GM18867 (cell line): ENCODE measurements at regions not wholly inside any gene's neighbourhood (a gene's known extent, or its start where the extent isn't known, plus 50 kb on each side); places are given as distances from the start of the nearest gene placed in this dataset.
A peak's percentile ranks its signal among the peaks of the same experiment; 100 is the strongest.
"Not testable (repeated sequence)": the region's sequence is repeated elsewhere in the genome, so short reads cannot be mapped to it uniquely, and the experiment has no call there.

Experiments
- ATAC-seq: cut with Tn5 transposase; IDR thresholded peaks from one replicate; pipeline ENCODE4 v1.9.1; 2021; ENCODE audit warnings: mild to moderate bottlenecking, moderate library complexity; ENCODE audit not compliant: unreplicated experiment

DNA sequence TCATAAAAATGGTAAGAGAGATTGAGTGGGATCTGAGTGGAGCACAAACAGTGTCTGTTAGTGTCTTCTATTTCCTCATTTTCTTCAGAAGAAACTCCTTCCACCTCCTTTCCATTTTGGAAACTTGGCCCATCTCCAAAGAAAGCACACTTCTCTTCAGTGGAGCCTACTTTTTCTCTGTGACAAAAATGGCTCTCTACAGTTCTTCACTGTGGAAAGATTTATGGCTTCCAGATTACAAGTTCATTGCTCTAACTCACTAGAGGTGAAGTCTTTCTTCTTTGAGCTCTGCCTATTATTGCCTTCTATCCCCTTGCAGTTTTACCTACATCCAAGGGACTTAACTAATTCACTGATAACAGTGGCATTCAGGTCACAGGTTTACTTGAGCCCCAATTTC is 325.8 kb downstream of the ANTXR2 start:
- no peak for ATAC-seq

DNA sequence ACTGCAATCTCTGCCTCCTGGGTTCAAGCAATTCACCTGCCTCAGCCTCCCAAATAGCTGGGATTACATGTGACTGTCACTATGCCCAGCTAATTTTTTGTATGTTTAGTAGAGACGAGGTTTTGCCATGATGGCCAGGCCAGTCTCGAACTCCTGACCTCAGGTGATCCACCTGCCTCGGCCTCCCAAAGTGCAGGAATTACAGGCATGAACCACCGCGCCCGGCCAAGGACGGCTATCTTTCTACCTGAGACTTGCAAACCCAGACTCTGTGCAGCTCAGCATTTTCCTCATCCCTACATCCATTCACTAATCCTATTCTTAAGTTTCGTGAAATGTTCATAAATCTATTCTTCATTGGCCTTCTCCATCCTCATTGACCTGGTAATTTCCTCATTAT is 330.0 kb downstream of the ANTXR2 start:
- ATAC-seq = no peak

DNA sequence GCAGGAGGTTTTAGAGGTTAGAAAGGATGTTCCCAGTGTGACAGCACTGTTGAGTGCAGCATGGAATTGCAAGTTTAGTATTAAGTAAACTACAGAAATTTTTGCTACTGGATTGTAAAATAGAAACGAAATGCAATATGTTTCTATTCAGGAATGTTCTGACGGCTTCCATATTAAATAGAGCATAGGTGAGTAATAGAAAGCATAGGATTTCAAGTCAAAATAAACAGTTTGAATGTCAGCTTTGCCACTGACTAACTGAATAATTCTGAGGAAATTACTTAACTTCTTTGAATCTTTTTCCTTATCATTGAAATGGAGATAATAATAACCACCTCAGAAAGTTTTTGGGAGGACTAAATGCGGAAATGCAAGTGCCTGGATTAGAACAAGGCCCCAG is 331.9 kb upstream of the GK2 start:
- ATAC-seq = no peak

DNA sequence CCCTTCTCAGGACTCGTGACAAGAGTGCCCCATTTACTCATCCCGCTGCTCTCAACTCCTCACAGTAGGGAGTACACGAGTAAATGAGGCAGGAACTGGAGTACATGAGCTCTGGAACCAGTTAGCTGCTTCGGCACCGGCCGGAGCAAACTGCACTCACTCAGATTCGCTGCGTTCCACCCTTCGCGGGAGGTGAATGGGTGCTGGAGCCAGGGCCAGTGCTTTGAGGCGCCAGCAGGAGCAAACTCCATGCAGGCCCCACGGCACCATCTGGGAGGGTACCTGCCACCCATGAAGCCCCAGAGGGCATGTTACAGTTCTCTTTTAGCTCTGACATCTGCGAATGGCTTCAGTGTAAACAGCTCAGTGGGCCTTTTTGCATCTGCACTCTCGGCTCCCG is 315.5 kb upstream of the GK2 start:
- no peak for ATAC-seq

DNA sequence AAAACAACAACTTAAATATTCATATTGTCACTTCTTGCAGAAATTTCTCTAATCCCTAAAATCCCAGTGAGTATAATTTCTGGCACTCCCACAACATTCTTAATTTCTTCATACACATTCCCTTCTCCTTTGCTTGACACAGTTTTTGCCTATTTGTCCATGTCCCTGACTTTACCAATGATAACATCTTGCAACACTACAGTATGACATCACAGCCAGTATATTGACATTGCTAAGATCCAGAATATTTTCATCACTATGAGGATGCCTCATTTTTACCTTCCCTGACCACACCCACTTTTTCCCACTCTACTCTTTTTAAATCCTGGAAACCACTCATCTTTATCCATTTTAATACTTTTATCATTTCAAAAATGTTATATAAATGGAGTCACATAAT is 292.3 kb upstream of the GK2 start:
- ATAC-seq = no peak

DNA sequence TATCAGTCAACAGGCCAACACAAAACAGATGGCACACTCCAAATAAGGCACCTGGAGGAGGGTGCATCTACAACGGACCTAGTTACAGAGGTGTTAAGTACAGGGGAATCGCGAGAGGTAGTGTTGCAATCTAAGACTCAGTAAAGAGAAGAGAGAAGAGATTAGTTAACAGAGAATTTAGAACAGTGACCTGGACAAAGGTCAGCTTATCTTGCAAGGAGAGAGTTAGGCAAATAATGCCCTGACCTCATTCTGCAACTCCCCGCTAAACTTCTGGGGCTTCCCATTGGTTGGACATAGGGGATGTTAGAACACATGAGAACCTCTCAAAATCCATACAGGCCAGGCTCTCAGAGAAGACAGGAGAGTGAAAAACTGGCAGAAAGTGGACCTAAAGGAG is 289.4 kb upstream of the GK2 start:
- ATAC-seq = no peak

DNA sequence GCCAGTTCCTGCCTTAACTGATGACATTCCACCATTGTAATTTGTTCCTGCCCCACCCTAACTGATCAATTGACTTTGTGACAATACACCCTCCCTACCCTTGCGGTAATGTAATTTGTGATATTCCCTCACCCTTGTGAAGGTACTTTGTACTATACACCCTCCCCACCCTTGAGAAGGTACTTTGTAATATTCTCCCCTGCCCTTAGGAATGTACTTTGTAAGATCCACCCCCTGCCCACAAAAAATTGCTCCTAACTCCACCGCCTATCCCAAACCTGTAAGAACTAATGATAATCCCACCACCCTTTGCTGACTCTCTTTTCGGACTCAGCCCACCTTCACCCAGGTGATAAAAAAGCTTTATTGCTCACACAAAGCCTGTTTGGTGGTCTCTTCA is 288.5 kb upstream of the GK2 start:
- not testable (repeated sequence) for ATAC-seq

DNA sequence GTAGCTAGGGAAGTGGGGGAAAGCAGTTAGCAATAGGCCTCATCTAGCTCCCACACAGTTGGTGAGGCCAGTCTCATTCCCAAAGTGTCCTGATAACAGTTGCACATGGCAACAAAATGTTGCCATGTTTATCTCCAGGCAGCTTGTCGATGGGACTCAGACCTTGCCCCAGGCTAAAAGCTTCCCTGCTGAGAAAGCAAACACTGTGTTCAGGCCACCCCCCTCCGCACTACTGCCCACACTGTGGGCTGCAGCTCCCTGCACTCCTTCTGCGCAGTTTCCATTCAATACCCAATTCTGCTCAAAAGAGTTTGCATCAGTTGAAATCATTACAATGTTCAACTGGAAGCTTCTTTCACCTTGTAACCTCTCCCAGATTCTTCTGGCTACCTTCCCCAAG is 287.8 kb upstream of the GK2 start:
- no peak for ATAC-seq

DNA sequence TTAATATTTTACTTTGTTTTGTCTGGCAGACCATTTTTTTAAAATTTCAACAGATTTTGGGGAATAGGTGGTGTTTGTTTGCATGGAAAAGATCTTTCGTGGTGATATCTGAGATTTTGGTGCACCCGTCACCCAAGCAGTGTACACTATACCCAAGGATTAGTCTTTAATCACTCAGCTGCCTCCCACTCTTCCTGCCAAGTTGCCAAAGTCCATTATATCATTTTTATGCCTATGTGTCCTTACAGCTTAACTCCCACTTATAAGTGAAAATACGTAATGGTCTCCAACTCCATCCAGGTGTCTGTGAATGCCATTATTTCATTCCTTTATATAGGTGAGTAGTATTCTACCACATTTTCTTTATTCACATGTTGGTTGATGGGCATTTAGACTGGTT is 281.7 kb upstream of the GK2 start:
- no peak for ATAC-seq

DNA sequence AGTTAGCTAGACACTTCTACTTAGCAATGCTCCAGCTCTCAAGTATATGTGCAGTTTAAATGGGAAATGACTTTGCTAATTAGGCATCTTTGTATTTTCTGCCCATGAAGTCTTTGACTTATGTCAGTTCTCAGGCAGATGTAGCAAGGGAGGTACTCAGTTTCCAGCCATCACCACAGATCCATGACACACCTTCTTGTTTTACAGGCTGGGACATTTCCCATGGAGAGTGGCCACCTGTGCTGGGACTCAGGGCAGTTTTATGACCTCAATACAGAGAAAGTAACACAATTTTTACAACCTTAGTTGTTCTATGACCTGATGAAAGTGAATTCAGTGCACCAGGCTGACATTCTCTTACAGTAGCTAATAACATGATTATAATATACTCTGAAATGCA is 280.7 kb upstream of the GK2 start:
- ATAC-seq = no peak

DNA sequence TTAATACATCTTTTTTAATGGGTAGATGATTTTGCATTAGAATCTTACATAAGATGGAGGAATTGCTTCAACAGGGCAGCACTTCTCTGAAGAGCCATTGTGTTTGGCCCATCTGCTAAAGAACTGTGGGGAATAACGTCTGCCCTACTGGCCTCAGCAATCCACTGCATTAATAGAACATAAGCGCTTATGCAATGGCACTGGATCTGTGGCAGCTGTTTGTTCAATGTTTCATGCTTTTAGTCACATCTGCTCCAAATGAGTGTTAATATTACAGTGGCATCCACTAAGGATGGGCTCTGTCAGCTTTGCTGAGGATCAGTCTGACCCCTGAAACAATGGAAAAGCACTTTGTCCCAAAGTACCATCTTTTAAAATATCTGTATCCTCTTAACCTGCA is 279.0 kb upstream of the GK2 start:
- no peak for ATAC-seq

DNA sequence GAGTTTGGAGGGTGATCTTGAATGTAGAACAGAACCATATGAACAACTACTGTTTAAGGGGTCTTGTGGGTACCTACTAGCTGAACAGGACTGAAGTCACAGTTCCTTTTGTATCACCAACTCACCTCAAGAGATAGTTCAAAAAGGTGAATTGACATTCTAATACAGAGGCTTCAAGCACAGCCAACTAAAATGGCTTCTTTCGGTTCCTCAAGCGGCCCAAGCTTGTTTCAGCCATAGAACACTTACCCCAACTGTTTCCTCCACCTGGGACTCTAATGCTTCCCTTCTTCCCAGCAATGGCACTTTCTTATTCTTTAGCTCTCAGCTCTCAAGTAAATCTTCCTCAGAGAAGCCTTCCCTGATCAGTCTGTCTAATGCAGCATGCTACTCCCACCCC is 277.5 kb upstream of the GK2 start:
- ATAC-seq = peak; percentile 61

DNA sequence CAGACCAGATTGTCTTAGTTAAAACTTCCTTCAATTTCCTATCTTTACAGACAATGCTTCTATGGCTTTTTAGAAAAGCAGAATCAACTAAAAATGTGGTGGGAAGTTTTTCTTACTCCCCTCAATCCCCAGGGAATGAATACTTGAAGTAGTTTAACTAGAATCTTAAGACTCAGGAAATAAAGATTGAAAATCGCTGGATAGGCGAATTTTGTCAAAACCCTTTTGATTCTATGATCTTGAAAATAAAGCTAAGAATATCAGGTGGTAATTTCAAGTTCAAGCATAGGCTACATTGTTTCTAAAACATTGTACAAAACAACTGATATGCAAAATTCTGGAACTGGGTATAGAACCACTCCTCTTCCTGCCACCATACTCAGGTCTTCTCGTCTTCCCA is 276.5 kb upstream of the GK2 start:
- ATAC-seq = no peak

DNA sequence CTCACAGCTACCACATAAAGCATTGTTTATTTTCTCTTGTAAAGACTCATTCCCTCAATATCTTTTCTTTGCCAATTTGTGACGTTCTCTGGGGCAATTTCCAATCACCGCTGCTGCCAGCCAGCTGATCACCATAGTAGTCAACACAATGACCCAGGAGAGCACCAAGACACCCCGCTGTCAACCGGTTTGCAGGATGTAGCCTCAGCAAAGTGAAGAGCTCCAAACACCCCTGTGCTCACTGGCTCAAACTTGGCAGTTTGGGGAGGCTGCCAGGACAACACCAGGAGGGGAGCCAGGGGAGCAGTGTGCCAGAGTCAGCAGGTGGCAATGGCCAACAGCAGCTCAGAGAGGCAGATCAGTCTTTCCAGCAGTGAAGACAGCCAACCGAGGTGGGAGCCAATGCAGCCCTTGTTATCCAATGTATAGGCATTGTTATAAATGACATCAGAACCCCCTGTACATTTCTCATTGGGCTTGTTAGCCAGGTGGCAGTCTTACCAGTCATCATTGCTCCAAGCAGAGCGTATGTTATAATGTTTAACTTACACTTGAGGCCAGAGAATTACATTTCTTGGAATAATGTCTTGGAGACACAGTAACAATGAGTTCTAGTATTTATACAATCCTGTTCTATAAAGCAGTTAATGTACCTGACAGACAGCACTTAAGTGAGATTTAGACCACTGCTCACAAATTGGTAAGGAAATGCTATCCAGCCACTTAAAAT is 274.9 kb upstream of the GK2 start:
- ATAC-seq = no peak

DNA sequence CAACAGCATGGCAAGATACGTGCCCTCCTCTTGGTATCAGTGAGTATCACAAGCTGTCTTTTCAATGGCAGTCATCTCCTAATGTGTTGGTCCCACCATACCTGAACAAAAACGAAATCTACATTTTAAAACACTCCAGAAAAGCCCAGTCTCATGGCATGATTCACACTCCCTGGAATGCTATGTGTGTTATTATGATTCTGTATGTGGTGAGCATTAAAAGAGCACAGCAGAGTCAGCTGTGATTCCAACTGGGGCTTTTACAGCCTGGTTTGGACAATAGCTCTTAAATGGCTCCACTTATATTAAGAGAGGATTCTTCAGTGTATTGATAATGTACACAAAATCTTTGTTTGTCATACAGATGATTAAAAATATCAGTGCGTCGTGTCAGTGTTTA is 274.1 kb upstream of the GK2 start:
- no peak for ATAC-seq

DNA sequence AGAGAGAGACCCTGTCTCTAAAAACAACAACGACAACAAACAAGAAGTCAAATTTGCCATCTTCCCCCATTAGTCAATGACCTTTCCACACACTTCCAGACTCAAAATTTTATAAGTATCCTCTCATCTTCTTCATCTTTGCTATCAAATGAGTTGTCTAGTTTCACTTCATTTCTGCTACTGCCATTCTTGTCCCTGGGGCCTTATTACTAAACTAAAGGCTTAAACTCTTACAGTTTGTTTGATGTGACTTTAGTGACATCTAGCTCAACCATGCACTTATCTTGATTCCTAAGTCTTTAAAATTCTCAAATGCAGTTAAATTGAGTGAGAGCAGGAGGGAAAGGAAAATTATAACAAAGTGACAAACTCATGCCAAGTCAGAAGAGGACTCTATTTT is 271.8 kb upstream of the GK2 start:
- no peak for ATAC-seq

DNA sequence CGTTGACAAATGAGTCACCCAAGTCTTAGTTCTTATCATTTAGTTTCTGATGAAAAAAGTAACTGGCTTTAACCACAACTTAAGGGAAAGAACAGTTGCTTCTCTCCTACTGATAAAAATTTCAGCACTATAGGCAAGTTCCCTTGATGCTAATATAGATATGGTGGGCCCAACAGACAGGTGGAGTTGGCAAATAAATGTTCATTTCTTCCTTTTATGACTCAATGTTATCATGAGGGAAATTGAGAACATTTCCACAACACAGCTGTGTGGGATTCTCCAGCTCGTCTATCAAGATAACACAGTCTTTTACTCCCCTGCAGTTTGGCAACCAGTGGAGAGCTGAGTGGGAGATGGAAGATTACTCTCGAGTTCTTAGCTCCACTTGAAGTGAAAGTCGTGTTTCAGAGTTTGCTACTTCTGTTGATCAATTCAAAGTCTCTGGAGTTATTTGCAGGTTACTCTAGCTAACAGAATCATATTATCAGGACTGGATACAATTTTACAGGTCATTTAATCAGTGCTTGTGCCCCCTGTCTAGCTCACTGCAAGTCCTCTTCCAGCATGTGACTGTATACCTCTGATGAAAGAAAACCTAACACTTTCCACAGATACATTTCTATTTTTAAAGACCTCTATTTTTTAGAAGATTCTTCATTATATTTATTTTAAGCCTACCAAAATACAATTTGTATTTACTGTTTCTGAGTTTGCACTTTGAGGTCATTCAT is 270.6 kb upstream of the GK2 start:
- ATAC-seq = no peak

DNA sequence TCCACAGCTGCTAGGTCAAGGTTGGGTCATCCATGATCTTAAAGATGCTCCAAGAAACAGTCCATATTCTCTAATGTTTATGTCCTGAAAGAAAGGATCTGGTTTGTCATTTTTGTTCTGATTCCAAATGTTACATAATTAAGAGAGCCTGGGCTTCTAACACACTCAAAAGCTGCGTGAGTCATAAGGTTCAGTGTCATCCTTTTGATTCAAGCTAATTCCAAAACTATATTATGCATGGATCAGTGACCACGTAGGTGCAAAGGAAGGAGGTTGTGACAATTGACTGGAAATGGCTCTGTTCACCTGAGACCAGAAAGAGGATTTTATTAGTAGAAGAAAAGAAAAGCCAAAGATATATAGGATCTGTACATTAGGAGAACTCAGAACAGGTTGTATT is 268.7 kb upstream of the GK2 start:
- ATAC-seq = no peak

DNA sequence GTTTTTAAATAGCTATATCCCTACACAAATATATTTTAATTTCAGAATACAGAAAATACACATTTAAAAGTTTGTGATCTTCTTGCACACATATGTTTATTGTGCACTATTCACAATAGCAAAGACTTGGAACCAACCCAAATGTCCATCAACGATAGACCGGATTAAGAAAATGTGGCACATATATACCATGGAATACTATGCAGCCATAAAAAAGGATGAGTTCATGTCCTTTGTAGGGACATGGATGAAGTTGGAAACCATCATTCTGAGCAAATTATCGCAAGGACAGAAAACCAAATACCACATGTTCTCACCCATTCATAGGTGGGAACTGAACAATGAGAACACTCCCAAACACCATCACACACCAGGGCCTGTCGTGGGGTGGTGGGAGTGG is 266.9 kb upstream of the GK2 start:
- not testable (repeated sequence) for ATAC-seq

DNA sequence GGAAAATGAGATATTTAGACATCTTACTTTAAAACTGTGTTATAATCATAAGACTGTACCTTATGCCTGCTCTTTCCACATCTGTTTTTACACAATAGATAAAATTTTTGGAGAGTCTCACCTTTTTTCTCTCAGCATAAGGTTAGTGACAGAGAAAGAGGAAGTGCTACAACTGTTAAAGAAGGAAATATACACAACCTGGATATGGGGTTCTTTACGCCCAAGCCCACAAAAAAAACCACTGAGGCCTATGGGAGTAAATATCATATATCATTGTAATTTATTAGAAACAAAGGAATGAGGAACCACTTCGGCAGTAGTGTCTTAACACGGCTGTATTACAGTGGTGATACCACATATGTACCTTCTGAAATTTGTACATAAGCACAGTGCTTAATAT is 265.9 kb upstream of the GK2 start:
- no peak for ATAC-seq

DNA sequence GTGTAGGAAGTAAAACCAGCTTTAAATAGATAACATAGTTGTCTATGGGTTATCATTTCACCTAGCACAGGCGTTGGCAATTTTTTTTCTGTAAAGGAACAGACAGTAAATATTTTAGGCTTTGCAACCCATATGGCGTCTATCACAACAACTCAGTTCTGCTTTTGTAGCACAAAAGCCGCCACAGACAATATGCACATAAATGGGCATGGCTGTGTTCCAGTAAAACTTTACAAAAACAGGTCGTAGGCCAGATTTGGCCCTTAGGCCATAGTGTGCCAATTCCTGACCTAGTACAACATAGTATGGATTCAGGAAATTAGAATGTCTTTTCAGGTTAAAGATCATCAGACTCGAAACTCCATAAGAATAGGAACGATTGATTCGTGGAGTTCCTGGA is 265.3 kb upstream of the GK2 start:
- ATAC-seq = no peak

DNA sequence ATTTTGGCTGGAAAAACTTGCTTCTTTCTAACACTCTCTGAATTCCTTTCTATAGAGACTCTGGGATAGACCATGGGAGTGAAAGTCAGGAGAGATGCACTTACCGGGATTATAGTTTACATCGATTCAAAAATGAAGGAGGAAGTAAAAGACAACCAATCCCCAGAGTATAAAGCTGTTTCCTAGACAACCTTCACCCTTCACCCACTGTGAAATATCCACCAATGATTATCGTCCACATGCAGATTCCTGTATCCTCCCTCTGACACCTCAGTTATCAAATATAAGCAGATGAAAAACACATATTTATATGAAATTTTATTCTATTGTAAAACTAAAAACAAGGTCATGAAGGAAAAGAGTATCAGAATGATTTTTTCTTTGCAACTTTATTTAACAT is 258.8 kb upstream of the GK2 start:
- ATAC-seq = no peak

DNA sequence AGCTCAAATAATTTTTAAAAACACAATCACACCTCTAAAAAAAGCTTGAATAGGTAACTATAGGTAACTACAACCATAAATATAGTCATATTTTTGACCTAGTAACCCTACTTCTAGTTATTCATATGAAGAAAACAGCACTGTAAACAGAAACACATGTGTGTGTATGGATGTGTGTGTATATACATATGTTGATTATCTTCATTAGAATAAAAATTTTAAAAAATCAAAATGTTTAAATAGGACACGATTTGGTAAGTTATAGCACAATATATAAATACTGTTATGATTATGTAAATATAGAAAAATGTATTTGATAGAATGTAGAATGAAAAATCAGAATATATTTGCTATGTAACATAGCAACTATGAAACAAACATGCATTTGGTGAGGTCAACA is 258.1 kb upstream of the GK2 start:
- no peak for ATAC-seq
